ENCODE measurements at regions not wholly inside any gene's neighbourhood (a gene's known extent, or its start where the extent isn't known, plus 50 kb on each side); places are given as distances from the start of the nearest gene placed in this dataset.

DNA sequence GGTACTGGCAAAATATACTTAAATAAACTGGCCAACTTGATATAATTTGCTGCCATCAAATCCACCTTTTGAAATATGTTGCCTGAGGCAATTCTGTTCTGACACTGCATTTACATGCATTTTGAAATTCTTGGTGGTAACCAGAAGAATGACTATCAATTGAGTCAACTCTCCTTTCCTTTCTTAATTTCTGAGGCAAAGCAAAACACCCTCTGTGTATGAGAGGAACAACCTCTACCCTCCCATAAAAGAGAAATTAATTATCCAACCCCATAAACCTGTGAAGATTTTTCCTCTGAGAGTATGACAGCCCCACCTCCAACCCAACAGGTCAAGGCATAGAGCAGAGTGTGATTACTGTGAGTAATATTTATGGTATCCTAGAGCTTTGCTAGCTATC lies 286.8 kb downstream of the NR2F1-AS1 start:
- no peak for TF ChIP-seq EP300 (IDR thresholded peaks at IDR 0.05)
- TF ChIP-seq, protein P1, sequence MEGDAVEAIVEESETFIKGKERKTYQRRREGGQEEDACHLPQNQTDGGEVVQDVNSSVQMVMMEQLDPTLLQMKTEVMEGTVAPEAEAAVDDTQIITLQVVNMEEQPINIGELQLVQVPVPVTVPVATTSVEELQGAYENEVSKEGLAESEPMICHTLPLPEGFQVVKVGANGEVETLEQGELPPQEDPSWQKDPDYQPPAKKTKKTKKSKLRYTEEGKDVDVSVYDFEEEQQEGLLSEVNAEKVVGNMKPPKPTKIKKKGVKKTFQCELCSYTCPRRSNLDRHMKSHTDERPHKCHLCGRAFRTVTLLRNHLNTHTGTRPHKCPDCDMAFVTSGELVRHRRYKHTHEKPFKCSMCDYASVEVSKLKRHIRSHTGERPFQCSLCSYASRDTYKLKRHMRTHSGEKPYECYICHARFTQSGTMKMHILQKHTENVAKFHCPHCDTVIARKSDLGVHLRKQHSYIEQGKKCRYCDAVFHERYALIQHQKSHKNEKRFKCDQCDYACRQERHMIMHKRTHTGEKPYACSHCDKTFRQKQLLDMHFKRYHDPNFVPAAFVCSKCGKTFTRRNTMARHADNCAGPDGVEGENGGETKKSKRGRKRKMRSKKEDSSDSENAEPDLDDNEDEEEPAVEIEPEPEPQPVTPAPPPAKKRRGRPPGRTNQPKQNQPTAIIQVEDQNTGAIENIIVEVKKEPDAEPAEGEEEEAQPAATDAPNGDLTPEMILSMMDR (IDR thresholded peaks at IDR 0.05): no peak
- TF ChIP-seq POLR2A (IDR thresholded peaks at IDR 0.05): no peak
